ENCODE measurements at regions not wholly inside any gene's neighbourhood (a gene's known extent, or its start where the extent isn't known, plus 50 kb on each side); places are given as distances from the start of the nearest gene placed in this dataset.
A peak's percentile ranks its signal among the peaks of the same experiment; 100 is the strongest.
"Not testable (repeated sequence)": the region's sequence is repeated elsewhere in the genome, so short reads cannot be mapped to it uniquely, and the experiment has no call there.

GRCh38 chr15:62647843-62648505 lies 394.6 kb upstream of the TPM1 start:
- no peaks in the 10 kb centered on the region for H3K9me3 ChIP-seq (ENCODE audit: control insufficient read depth, low read depth, low read length)
- no peak for DNase-seq
- no peaks in the 10 kb centered on the region for H3K4me1 ChIP-seq (ENCODE audit: control insufficient read depth, insufficient read depth, low read length)
- no peak overlapping the region for H3K4me3 ChIP-seq (ENCODE audit: low read length)
- H3K27ac ChIP-seq (ENCODE audit: low read length) = no peak overlapping the region
- H3K36me3 ChIP-seq (ENCODE audit: control insufficient read depth, insufficient read depth, low read length) = peaks cover 14% of the 10 kb centered on the region
- 44% methylated on average over 1 of the region's 7 CpGs for WGBS (ENCODE audit: insufficient coverage, low lambda C conversion rate)
- no peaks in the 10 kb centered on the region for H3K27me3 ChIP-seq (ENCODE audit: control insufficient read depth, insufficient read depth, low read length)

- no peak overlapping the region for H3K27ac ChIP-seq (ENCODE audit: low read length)
- no peaks in the 10 kb centered on the region for H3K4me1 ChIP-seq (ENCODE audit: control insufficient read depth, insufficient read depth, low read length)
- H3K4me3 ChIP-seq (ENCODE audit: low read length) = no peak overlapping the region
- no peaks in the 10 kb centered on the region for H3K27me3 ChIP-seq (ENCODE audit: control insufficient read depth, insufficient read depth, low read length)
- DNase-seq = peak in 1 of 2 donors; percentile 35
- peaks cover 18% of the 10 kb centered on the region for H3K36me3 ChIP-seq (ENCODE audit: control insufficient read depth, insufficient read depth, low read length)
- WGBS (ENCODE audit: insufficient coverage, low lambda C conversion rate) = 84% methylated on average over 2 of the region's 6 CpGs
- H3K9me3 ChIP-seq (ENCODE audit: control insufficient read depth, low read depth, low read length) = no peaks in the 10 kb centered on the region
Measured at GRCh38 chr15:62648954-62649353, 393.6 kb upstream of the TPM1 start.

- 100% methylated on average over 3 of the region's 12 CpGs for WGBS (ENCODE audit: insufficient coverage, low lambda C conversion rate)
- DNase-seq = no peak
- H3K9me3 ChIP-seq (ENCODE audit: control insufficient read depth, low read depth, low read length) = no peaks in the 10 kb centered on the region
- H3K4me1 ChIP-seq (ENCODE audit: control insufficient read depth, insufficient read depth, low read length) = no peaks in the 10 kb centered on the region
- no peaks in the 10 kb centered on the region for H3K27me3 ChIP-seq (ENCODE audit: control insufficient read depth, insufficient read depth, low read length)
- H3K27ac ChIP-seq (ENCODE audit: low read length) = no peak overlapping the region
- peaks cover 22% of the 10 kb centered on the region for H3K36me3 ChIP-seq (ENCODE audit: control insufficient read depth, insufficient read depth, low read length)
- H3K4me3 ChIP-seq (ENCODE audit: low read length) = no peak overlapping the region
Measured at GRCh38 chr15:62649793-62650420, 392.6 kb upstream of the TPM1 start.

GRCh38 chr15:62653122-62653521 lies 389.4 kb upstream of the TPM1 start:
- DNase-seq = no peak
- WGBS (ENCODE audit: insufficient coverage, low lambda C conversion rate) = 100% methylated on average over 1 of the region's 3 CpGs
- Histone ChIP-seq H3K4me3 (ENCODE audit: low read length) (no peak overlapping the region), H3K27ac (ENCODE audit: low read length) (no peak overlapping the region), H3K27me3 (ENCODE audit: control insufficient read depth, insufficient read depth, low read length) (no peaks in the 10 kb centered on the region), H3K36me3 (ENCODE audit: control insufficient read depth, insufficient read depth, low read length) (peaks cover 45% of the 10 kb centered on the region), H3K4me1 (ENCODE audit: control insufficient read depth, insufficient read depth, low read length) (no peaks in the 10 kb centered on the region), H3K9me3 (ENCODE audit: control insufficient read depth, low read depth, low read length) (no peaks in the 10 kb centered on the region)

GRCh38 chr15:62656071-62656470 lies 386.5 kb upstream of the TPM1 start:
- WGBS (ENCODE audit: insufficient coverage, low lambda C conversion rate) = no CpG with 5 or more reads among the region's 10 CpGs

GRCh38 chr15:62657501-62657900 lies 385.0 kb upstream of the TPM1 start:
- DNase-seq; H3K9me3 ChIP-seq (ENCODE audit: control insufficient read depth, low read depth, low read length); H3K4me1 ChIP-seq (ENCODE audit: control insufficient read depth, insufficient read depth, low read length); H3K27ac ChIP-seq (ENCODE audit: low read length); H3K4me3 ChIP-seq (ENCODE audit: low read length); H3K27me3 ChIP-seq (ENCODE audit: control insufficient read depth, insufficient read depth, low read length): not testable (repeated sequence)
- no CpG with 5 or more reads among the region's 7 CpGs for WGBS (ENCODE audit: insufficient coverage, low lambda C conversion rate)
- peaks cover 46% of the 10 kb centered on the region for H3K36me3 ChIP-seq (ENCODE audit: control insufficient read depth, insufficient read depth, low read length)

More at GRCh38 chr15:62656071-62656470, 386.5 kb upstream of the TPM1 start:
- no peak for DNase-seq
- no peak overlapping the region for H3K4me3 ChIP-seq (ENCODE audit: low read length)
- no peak overlapping the region for H3K27ac ChIP-seq (ENCODE audit: low read length)
- H3K36me3 ChIP-seq (ENCODE audit: control insufficient read depth, insufficient read depth, low read length) = peaks cover 50% of the 10 kb centered on the region
- H3K9me3 ChIP-seq (ENCODE audit: control insufficient read depth, low read depth, low read length) = no peaks in the 10 kb centered on the region
- H3K27me3 ChIP-seq (ENCODE audit: control insufficient read depth, insufficient read depth, low read length) = no peaks in the 10 kb centered on the region
- no peaks in the 10 kb centered on the region for H3K4me1 ChIP-seq (ENCODE audit: control insufficient read depth, insufficient read depth, low read length)

- Histone ChIP-seq H3K9me3 (ENCODE audit: control insufficient read depth, low read depth, low read length) (no peaks in the 10 kb centered on the region), H3K4me1 (ENCODE audit: control insufficient read depth, insufficient read depth, low read length) (no peaks in the 10 kb centered on the region), H3K36me3 (ENCODE audit: control insufficient read depth, insufficient read depth, low read length) (peaks cover 40% of the 10 kb centered on the region), H3K27ac (ENCODE audit: low read length) (no peak overlapping the region), H3K4me3 (ENCODE audit: low read length) (no peak overlapping the region), H3K27me3 (ENCODE audit: control insufficient read depth, insufficient read depth, low read length) (no peaks in the 10 kb centered on the region)
- 89% methylated on average over 3 of the region's 11 CpGs for WGBS (ENCODE audit: insufficient coverage, low lambda C conversion rate)
- DNase-seq = no peak
Measured at GRCh38 chr15:62658498-62658897, 384.0 kb upstream of the TPM1 start.

- Histone ChIP-seq H3K4me1 (ENCODE audit: control insufficient read depth, insufficient read depth, low read length) (no peaks in the 10 kb centered on the region), H3K27me3 (ENCODE audit: control insufficient read depth, insufficient read depth, low read length) (no peaks in the 10 kb centered on the region), H3K4me3 (ENCODE audit: low read length) (no peak overlapping the region), H3K27ac (ENCODE audit: low read length) (no peak overlapping the region), H3K9me3 (ENCODE audit: control insufficient read depth, low read depth, low read length) (peaks cover 3% of the 10 kb centered on the region), H3K36me3 (ENCODE audit: control insufficient read depth, insufficient read depth, low read length) (peaks cover 21% of the 10 kb centered on the region)
- DNase-seq = peak in 1 of 2 donors; percentile 14
Measured at GRCh38 chr15:62663547-62663946, 379.0 kb upstream of the TPM1 start.

- Histone ChIP-seq H3K27ac (ENCODE audit: low read length) (no peak overlapping the region), H3K36me3 (ENCODE audit: control insufficient read depth, insufficient read depth, low read length) (peaks cover 19% of the 10 kb centered on the region), H3K4me1 (ENCODE audit: control insufficient read depth, insufficient read depth, low read length) (no peaks in the 10 kb centered on the region), H3K9me3 (ENCODE audit: control insufficient read depth, low read depth, low read length) (peaks cover 3% of the 10 kb centered on the region), H3K27me3 (ENCODE audit: control insufficient read depth, insufficient read depth, low read length) (no peaks in the 10 kb centered on the region), H3K4me3 (ENCODE audit: low read length) (no peak overlapping the region)
- DNase-seq = no peak
- WGBS (ENCODE audit: insufficient coverage, low lambda C conversion rate) = no CpG with 5 or more reads among the region's 4 CpGs
Measured at GRCh38 chr15:62665449-62665848, 377.1 kb upstream of the TPM1 start.

- WGBS (ENCODE audit: insufficient coverage, low lambda C conversion rate) = no CpG with 5 or more reads among the region's 4 CpGs
- H3K27me3 ChIP-seq (ENCODE audit: control insufficient read depth, insufficient read depth, low read length) = no peaks in the 10 kb centered on the region
- no peak overlapping the region for H3K4me3 ChIP-seq (ENCODE audit: low read length)
- DNase-seq = no peak
- H3K9me3 ChIP-seq (ENCODE audit: control insufficient read depth, low read depth, low read length) = peaks cover 3% of the 10 kb centered on the region
- no peak overlapping the region for H3K27ac ChIP-seq (ENCODE audit: low read length)
- no peaks in the 10 kb centered on the region for H3K4me1 ChIP-seq (ENCODE audit: control insufficient read depth, insufficient read depth, low read length)
- H3K36me3 ChIP-seq (ENCODE audit: control insufficient read depth, insufficient read depth, low read length) = peaks cover 19% of the 10 kb centered on the region
Measured at GRCh38 chr15:62666046-62666445, 376.5 kb upstream of the TPM1 start.

- peaks cover 35% of the 10 kb centered on the region for H3K36me3 ChIP-seq (ENCODE audit: control insufficient read depth, insufficient read depth, low read length)
- H3K4me1 ChIP-seq (ENCODE audit: control insufficient read depth, insufficient read depth, low read length) = no peaks in the 10 kb centered on the region
- no peak overlapping the region for H3K27ac ChIP-seq (ENCODE audit: low read length)
- WGBS (ENCODE audit: insufficient coverage, low lambda C conversion rate) = no CpG with 5 or more reads among the region's 2 CpGs
- H3K9me3 ChIP-seq (ENCODE audit: control insufficient read depth, low read depth, low read length) = no peaks in the 10 kb centered on the region
- H3K4me3 ChIP-seq (ENCODE audit: low read length) = no peak overlapping the region
- no peak for DNase-seq
- no peaks in the 10 kb centered on the region for H3K27me3 ChIP-seq (ENCODE audit: control insufficient read depth, insufficient read depth, low read length)
Measured at GRCh38 chr15:62672268-62672667, 370.3 kb upstream of the TPM1 start.
